ENCODE measurements at regions not wholly inside any gene's neighbourhood (a gene's known extent, or its start where the extent isn't known, plus 50 kb on each side); places are given as distances from the start of the nearest gene placed in this dataset.

GRCh38 chr4:28351826-28352225, 1491.2 kb downstream of the STIM2 start:
- Histone ChIP-seq H4K20me1 (no peaks in the 10 kb centered on the region), H3K9me3 (replicated peaks in 1 of 11) (no peaks in the 10 kb centered on the region), H3K4me2 (no peak overlapping the region), H3K36me3 (no peaks in the 10 kb centered on the region), H3K27me3 (no peaks in the 10 kb centered on the region), H3K9ac (no peak overlapping the region), H3K27ac (no peak overlapping the region; a peak in 1 of 22 replicates), H3K4me1 (peaks cover 0 to 7% (median 0%) of the 10 kb centered on the region in 10 experiments; a peak in 2 of 20 replicates), H3K4me3 (no peak overlapping the region)
- TF ChIP-seq Cebpa-rat (IDR thresholded peaks at IDR 0.05): no peak

- no peaks in the 10 kb centered on the region for H3K27me3 ChIP-seq
- no peak overlapping the region for H3K4me2 ChIP-seq
- no peaks in the 10 kb centered on the region for H3K36me3 ChIP-seq
- peaks cover 0 to 7% (median 0%) of the 10 kb centered on the region in 10 experiments; a peak in 2 of 20 replicates for H3K4me1 ChIP-seq
- no peak overlapping the region for H3K4me3 ChIP-seq
- H3K27ac ChIP-seq: no peak overlapping the region
- no peak overlapping the region for H3K9ac ChIP-seq
- H4K20me1 ChIP-seq: no peaks in the 10 kb centered on the region
- H3K9me3 ChIP-seq (replicated peaks in 1 of 11): no peaks in the 10 kb centered on the region
- no peak for TF ChIP-seq Cebpa-rat (IDR thresholded peaks at IDR 0.05)
These were observed 1494.4 kb downstream of the STIM2 start for GRCh38 chr4:28354880-28355656.

DNA sequence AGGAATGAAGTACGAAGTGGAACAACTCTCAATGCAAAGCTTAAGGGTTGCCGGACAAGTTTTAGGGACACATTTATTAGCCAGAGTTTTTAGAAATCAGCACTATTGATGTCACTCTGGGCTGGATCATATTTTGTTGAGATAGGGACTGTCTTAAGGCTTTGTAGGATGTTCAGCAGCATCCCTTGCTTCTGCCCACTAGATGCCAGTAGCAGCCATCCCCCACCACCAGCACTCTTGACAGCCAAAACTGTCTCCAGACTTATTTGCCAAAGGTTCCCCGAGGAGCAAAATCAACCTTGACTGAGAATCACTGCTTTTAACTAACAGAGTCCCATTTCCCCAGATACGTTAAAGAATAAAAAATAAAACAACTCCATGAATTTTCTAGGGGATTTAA, 1497.3 kb downstream of the STIM2 start:
- Histone ChIP-seq H3K4me3 (no peak overlapping the region), H3K4me2 (no peak overlapping the region), H4K20me1 (no peaks in the 10 kb centered on the region), H3K9me3 (replicated peaks in 1 of 11) (no peaks in the 10 kb centered on the region), H3K4me1 (no peaks in the 10 kb centered on the region), H3K27ac (no peak overlapping the region), H3K36me3 (no peaks in the 10 kb centered on the region), H3K9ac (no peak overlapping the region), H3K27me3 (no peaks in the 10 kb centered on the region)
- no peak for TF ChIP-seq Cebpa-rat (IDR thresholded peaks at IDR 0.05)

- H3K9ac ChIP-seq: no peak overlapping the region
- H3K9me3 ChIP-seq (replicated peaks in 1 of 11): no peaks in the 10 kb centered on the region
- TF ChIP-seq Cebpa-rat (IDR thresholded peaks at IDR 0.05): no peak
These were observed 1498.0 kb downstream of the STIM2 start for GRCh38 chr4:28358606-28359005.

GRCh38 chr4:28360681-28361080, 1500.0 kb downstream of the STIM2 start:
- no peaks in the 10 kb centered on the region for H3K27me3 ChIP-seq
- H3K4me2 ChIP-seq: no peak overlapping the region
- no peak overlapping the region for H3K9ac ChIP-seq
- no peak for TF ChIP-seq Cebpa-rat (IDR thresholded peaks at IDR 0.05)
- H3K9me3 ChIP-seq (replicated peaks in 1 of 11): no peaks in the 10 kb centered on the region
- no peaks in the 10 kb centered on the region for H3K36me3 ChIP-seq
- H3K4me3 ChIP-seq: no peak overlapping the region
- no peaks in the 10 kb centered on the region for H3K4me1 ChIP-seq
- no peaks in the 10 kb centered on the region for H4K20me1 ChIP-seq
- no peak overlapping the region for H3K27ac ChIP-seq

More at GRCh38 chr4:28358606-28359005, 1498.0 kb downstream of the STIM2 start:
- Histone ChIP-seq H3K4me2 (no peak overlapping the region), H3K27ac (no peak overlapping the region), H3K4me3 (no peak overlapping the region), H3K36me3 (no peaks in the 10 kb centered on the region), H3K4me1 (no peaks in the 10 kb centered on the region), H4K20me1 (no peaks in the 10 kb centered on the region), H3K27me3 (no peaks in the 10 kb centered on the region)

- no peaks in the 10 kb centered on the region for H3K4me1 ChIP-seq
- H3K4me2 ChIP-seq: no peak overlapping the region
- no peak overlapping the region for H3K9ac ChIP-seq
- no peaks in the 10 kb centered on the region for H3K9me3 ChIP-seq (replicated peaks in 1 of 11)
- H3K4me3 ChIP-seq: no peak overlapping the region
- no peak overlapping the region for H3K27ac ChIP-seq
- H3K36me3 ChIP-seq: no peaks in the 10 kb centered on the region
- no peak for TF ChIP-seq Cebpa-rat (IDR thresholded peaks at IDR 0.05)
- H4K20me1 ChIP-seq: no peaks in the 10 kb centered on the region
- H3K27me3 ChIP-seq: no peaks in the 10 kb centered on the region
These were observed 1501.5 kb downstream of the STIM2 start for GRCh38 chr4:28362169-28362568.

DNA sequence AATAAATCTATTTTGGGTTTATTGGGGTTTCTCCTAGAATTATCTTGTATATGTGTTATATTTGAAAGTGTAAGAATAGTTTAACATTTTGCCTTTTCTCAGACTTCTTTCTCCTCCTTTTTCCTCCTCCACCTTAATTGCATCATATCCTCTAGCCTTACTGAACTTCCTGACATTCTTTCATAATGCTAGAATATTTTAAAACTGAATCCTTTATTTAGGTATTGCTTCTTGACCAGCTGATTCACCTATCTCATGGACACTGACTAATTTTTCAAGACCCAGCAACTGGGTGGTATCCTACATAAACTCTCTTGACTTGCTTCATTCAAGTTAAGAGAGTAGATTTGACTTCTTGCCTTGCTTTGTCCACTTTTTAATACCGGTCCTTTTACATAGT, 1508.9 kb downstream of the STIM2 start:
- H4K20me1 ChIP-seq: no peaks in the 10 kb centered on the region
- H3K4me2 ChIP-seq: no peak overlapping the region
- no peak for TF ChIP-seq Cebpa-rat (IDR thresholded peaks at IDR 0.05)
- no peak overlapping the region for H3K4me3 ChIP-seq
- no peaks in the 10 kb centered on the region for H3K4me1 ChIP-seq
- no peak overlapping the region for H3K27ac ChIP-seq
- no peaks in the 10 kb centered on the region for H3K36me3 ChIP-seq
- H3K9ac ChIP-seq: no peak overlapping the region
- no peaks in the 10 kb centered on the region for H3K27me3 ChIP-seq
- no peaks in the 10 kb centered on the region for H3K9me3 ChIP-seq (replicated peaks in 1 of 11)

- Histone ChIP-seq H3K4me3 (no peak overlapping the region), H3K4me1 (no peaks in the 10 kb centered on the region), H3K9me3 (replicated peaks in 1 of 11) (no peaks in the 10 kb centered on the region), H3K27ac (no peak overlapping the region), H3K4me2 (no peak overlapping the region), H3K9ac (no peak overlapping the region), H3K36me3 (no peaks in the 10 kb centered on the region), H3K27me3 (no peaks in the 10 kb centered on the region), H4K20me1 (no peaks in the 10 kb centered on the region)
- no peak for TF ChIP-seq Cebpa-rat (IDR thresholded peaks at IDR 0.05)
These were observed 1512.5 kb downstream of the STIM2 start for GRCh38 chr4:28373191-28373590.

DNA sequence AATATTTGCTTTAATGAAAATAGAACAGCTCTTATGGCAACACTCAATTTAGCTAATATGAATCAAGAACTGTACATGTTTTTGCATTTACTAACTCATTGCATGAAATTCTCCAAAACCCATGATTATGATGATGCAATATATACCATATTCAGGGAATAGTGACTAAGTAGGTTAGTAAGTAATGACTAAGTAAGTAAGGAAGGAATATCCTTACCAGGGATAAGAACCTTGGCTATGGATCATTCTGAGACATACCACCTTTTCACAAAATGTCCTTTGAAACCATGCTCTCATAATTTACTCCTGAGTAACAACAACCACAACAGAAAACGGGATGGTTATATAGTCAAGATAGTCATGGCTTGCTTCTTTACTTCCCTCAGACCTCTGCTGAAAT, 1513.0 kb downstream of the STIM2 start:
- H3K36me3 ChIP-seq: no peaks in the 10 kb centered on the region
- no peak overlapping the region for H3K9ac ChIP-seq
- H3K9me3 ChIP-seq (replicated peaks in 1 of 11): no peaks in the 10 kb centered on the region
- 0 out of 22 replicates have a peak, but pooled peaks of 1 of the 11 experiments have one; percentile 24 for TF ChIP-seq Cebpa-rat (IDR thresholded peaks at IDR 0.05)
- H4K20me1 ChIP-seq: no peaks in the 10 kb centered on the region
- no peak overlapping the region for H3K4me2 ChIP-seq
- no peaks in the 10 kb centered on the region for H3K4me1 ChIP-seq
- no peaks in the 10 kb centered on the region for H3K27me3 ChIP-seq
- H3K4me3 ChIP-seq: no peak overlapping the region
- H3K27ac ChIP-seq: no peak overlapping the region

- Histone ChIP-seq H4K20me1 (no peaks in the 10 kb centered on the region), H3K4me2 (no peak overlapping the region), H3K27ac (no peak overlapping the region), H3K9ac (no peak overlapping the region), H3K9me3 (replicated peaks in 1 of 11) (no peaks in the 10 kb centered on the region), H3K36me3 (no peaks in the 10 kb centered on the region), H3K4me1 (no peaks in the 10 kb centered on the region), H3K4me3 (no peak overlapping the region), H3K27me3 (no peaks in the 10 kb centered on the region)
- no peak for TF ChIP-seq Cebpa-rat (IDR thresholded peaks at IDR 0.05)
These were observed 1517.6 kb downstream of the STIM2 start for GRCh38 chr4:28378109-28378830.

Data from BLaER1 treated with 17β-estradiol and CSF1 and Interleukin-3, amounts not matched to agents 10 nM and 100 nM (cell line).